Endodermal cell (in vitro differentiated cells): ENCODE measurements at regions not wholly inside any gene's neighbourhood (a gene's known extent, or its start where the extent isn't known, plus 50 kb on each side); places are given as distances from the start of the nearest gene placed in this dataset.

Experiments used
- DNase-seq: peaks from one replicate; pipeline ENCODE4 v3.0.0-alpha.2; 2017
- H3K27ac ChIP-seq: 2 replicates; pipeline ENCODE4 v1.5.1; 2013; ENCODE audit warnings: mild to moderate bottlenecking, low read depth, low read length, moderate library complexity
- H3K27me3 ChIP-seq: 2 replicates; pipeline ENCODE4 v1.6.1; 2013; ENCODE audit warnings: mild to moderate bottlenecking, low read length, moderate library complexity; ENCODE audit not compliant: insufficient read depth, control insufficient read depth, poor library complexity, severe bottlenecking
- H3K36me3 ChIP-seq: 2 replicates; pipeline ENCODE4 v1.7.0; 2013; ENCODE audit warnings: mild to moderate bottlenecking, low read length, moderate library complexity; ENCODE audit not compliant: control insufficient read depth, insufficient read depth
- H3K4me1 ChIP-seq: one replicate; pipeline ENCODE4 v1.7.0; 2013; ENCODE audit warnings: low read length; ENCODE audit not compliant: control insufficient read depth, insufficient read depth
- H3K4me3 ChIP-seq: 2 replicates; pipeline ENCODE4 v1.5.1; 2013; ENCODE audit warnings: mild to moderate bottlenecking, low read length, moderate library complexity
- H3K9ac ChIP-seq: 2 replicates; pipeline ENCODE4 v1.6.1; 2013; ENCODE audit warnings: mild to moderate bottlenecking, low read length, moderate library complexity; ENCODE audit not compliant: poor library complexity, severe bottlenecking; ENCODE audit errors: extremely low read depth
- H3K9me3 ChIP-seq: 2 replicates; pipeline ENCODE4 v1.6.1; 2013; ENCODE audit warnings: mild to moderate bottlenecking, low read length, moderate library complexity; ENCODE audit not compliant: control insufficient read depth
- H3K27ac Mint-ChIP-seq: 2 replicates; pipeline ENCODE4 v1.8.0; 2020; ENCODE audit warnings: mixed read lengths
- H3K27me3 Mint-ChIP-seq: 2 replicates; pipeline ENCODE4 v1.8.0; 2021; ENCODE audit warnings: mild to moderate bottlenecking, mixed read lengths; ENCODE audit not compliant: insufficient read depth
- H3K36me3 Mint-ChIP-seq: 2 replicates; pipeline ENCODE4 v1.8.0; 2020; ENCODE audit warnings: low read depth, mixed read lengths
- H3K4me1 Mint-ChIP-seq: 2 replicates; pipeline ENCODE4 v1.8.0; 2020; ENCODE audit warnings: mixed read lengths
- H3K4me3 Mint-ChIP-seq: 2 replicates; pipeline ENCODE4 v1.8.0; 2020; ENCODE audit warnings: mild to moderate bottlenecking, moderate library complexity, mixed read lengths
- H3K9me3 Mint-ChIP-seq: 2 replicates; pipeline ENCODE4 v1.8.0; 2020; ENCODE audit warnings: mild to moderate bottlenecking, mixed read lengths
- WGBS, 2 experiments: methylation state at CpG; one replicate each; pipeline versions ENCODE4 v1.1.5 to v1.1.7; 2013; ENCODE audit warnings: missing lambda C conversion rate in 2 of 2, mixed read lengths in 1 of 2; ENCODE audit not compliant: insufficient coverage in 1 of 2, insufficient read length in 1 of 2; 5-methylcytosine and 5-hydroxymethylcytosine counted together
- TF ChIP-seq, protein P1 (sequence below): fragments of 200-600 bp; sonication (generic); conservative IDR thresholded peaks from 2 replicates; pipeline ENCODE4 v1.5.0; 2021; ENCODE audit warnings: antibody characterized with exemption, mild to moderate bottlenecking

- Histone ChIP-seq H3K4me3 (peak overlapping the region; percentile 64), H3K4me1 (no peaks in the 10 kb centered on the region), H3K36me3 (peaks cover 18% of the 10 kb centered on the region), H3K9ac (no peak overlapping the region), H3K9me3 (peaks cover 92% of the 10 kb centered on the region), H3K27me3 (no peaks in the 10 kb centered on the region), H3K27ac (no peak overlapping the region)
- WGBS, 2 experiments, result 94 to 100% methylated on average over 2 of the region's 2 CpGs
- TF ChIP-seq, protein P1, sequence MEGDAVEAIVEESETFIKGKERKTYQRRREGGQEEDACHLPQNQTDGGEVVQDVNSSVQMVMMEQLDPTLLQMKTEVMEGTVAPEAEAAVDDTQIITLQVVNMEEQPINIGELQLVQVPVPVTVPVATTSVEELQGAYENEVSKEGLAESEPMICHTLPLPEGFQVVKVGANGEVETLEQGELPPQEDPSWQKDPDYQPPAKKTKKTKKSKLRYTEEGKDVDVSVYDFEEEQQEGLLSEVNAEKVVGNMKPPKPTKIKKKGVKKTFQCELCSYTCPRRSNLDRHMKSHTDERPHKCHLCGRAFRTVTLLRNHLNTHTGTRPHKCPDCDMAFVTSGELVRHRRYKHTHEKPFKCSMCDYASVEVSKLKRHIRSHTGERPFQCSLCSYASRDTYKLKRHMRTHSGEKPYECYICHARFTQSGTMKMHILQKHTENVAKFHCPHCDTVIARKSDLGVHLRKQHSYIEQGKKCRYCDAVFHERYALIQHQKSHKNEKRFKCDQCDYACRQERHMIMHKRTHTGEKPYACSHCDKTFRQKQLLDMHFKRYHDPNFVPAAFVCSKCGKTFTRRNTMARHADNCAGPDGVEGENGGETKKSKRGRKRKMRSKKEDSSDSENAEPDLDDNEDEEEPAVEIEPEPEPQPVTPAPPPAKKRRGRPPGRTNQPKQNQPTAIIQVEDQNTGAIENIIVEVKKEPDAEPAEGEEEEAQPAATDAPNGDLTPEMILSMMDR, result peak; percentile 76
- Mint-ChIP-seq H3K4me1 (peaks cover 7% of the 10 kb centered on the region), H3K27ac (peak overlapping the region; percentile 72), H3K36me3 (peaks cover 77% of the 10 kb centered on the region), H3K27me3 (no peaks in the 10 kb centered on the region), H3K4me3 (no peak overlapping the region), H3K9me3 (peaks cover 88% of the 10 kb centered on the region)
- peak; percentile 75 for DNase-seq
These were observed 65.3 kb upstream of the ZNF681 start for GRCh38 chr19:23823952-23824389.

- no peak overlapping the region for H3K4me3 Mint-ChIP-seq
These were observed 64.0 kb upstream of the ZNF681 start for GRCh38 chr19:23822735-23823134.

DNA sequence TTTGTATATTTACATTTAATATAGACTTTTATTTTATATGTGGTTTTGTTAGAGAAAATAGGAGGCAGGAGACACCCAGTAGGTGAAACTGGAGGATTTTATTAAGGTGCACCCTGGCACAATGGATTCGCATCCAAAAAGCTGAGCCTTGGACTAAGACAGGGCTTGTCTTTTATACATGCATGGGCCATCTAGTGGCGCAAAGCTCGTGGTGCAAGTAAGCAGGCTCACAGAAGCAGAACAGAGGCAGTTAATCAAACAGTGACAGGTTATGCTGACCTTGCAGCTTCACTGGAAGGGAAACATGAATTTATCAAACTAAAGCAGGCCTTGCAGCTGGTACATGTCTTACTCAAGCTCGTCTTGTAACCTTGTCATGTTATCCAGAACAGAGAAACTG, 58.8 kb upstream of the ZNF681 start:
- WGBS, 2 experiments, result 82 to 91% methylated on average over 4 of the region's 4 CpGs
- H3K27ac Mint-ChIP-seq, result no peak overlapping the region
- peaks cover 50% of the 10 kb centered on the region for H3K9me3 Mint-ChIP-seq
- TF ChIP-seq, protein P1, result peak; percentile 70
- Histone ChIP-seq H3K27ac (no peak overlapping the region), H3K4me3 (peak overlapping the region; percentile 25), H3K27me3 (no peaks in the 10 kb centered on the region), H3K9ac (no peak overlapping the region), H3K9me3 (peaks cover 66% of the 10 kb centered on the region), H3K4me1 (no peaks in the 10 kb centered on the region), H3K36me3 (peaks cover 33% of the 10 kb centered on the region)
- H3K4me1 Mint-ChIP-seq, result peaks cover 3% of the 10 kb centered on the region
- H3K4me3 Mint-ChIP-seq, result no peak overlapping the region
- H3K36me3 Mint-ChIP-seq, result peaks cover 68% of the 10 kb centered on the region
- DNase-seq, result peak; percentile 75
- no peaks in the 10 kb centered on the region for H3K27me3 Mint-ChIP-seq

More at GRCh38 chr19:23822735-23823134, 64.0 kb upstream of the ZNF681 start:
- peaks cover 90% of the 10 kb centered on the region for H3K9me3 Mint-ChIP-seq
- Histone ChIP-seq H3K4me3 (peak overlapping the region; percentile 64), H3K4me1 (no peaks in the 10 kb centered on the region), H3K9me3 (peaks cover 92% of the 10 kb centered on the region), H3K27ac (no peak overlapping the region), H3K27me3 (no peaks in the 10 kb centered on the region), H3K36me3 (peaks cover 11% of the 10 kb centered on the region), H3K9ac (no peak overlapping the region)
- TF ChIP-seq, protein P1, result no peak
- no peak overlapping the region for H3K27ac Mint-ChIP-seq
- DNase-seq, result no peak
- H3K4me1 Mint-ChIP-seq, result peaks cover 7% of the 10 kb centered on the region
- no peaks in the 10 kb centered on the region for H3K27me3 Mint-ChIP-seq
- WGBS, 2 experiments, result 90% methylated on average over 1 of the region's 1 CpG; no CpG with 5 or more reads in 1 of the 2 experiments
- H3K36me3 Mint-ChIP-seq, result peaks cover 81% of the 10 kb centered on the region
